Loucy (cell line): ENCODE measurements at regions not wholly inside any gene's neighbourhood (a gene's known extent, or its start where the extent isn't known, plus 50 kb on each side); places are given as distances from the start of the nearest gene placed in this dataset.

Experiments used
- H2AFZ ChIP-seq: fragments of 200-600 bp; sonication (generic); 2 replicates; pipeline ENCODE4 v1.6.0; 2016; ENCODE audit warnings: antibody characterized with exemption, mild to moderate bottlenecking, low read length, moderate library complexity
- H3F3A ChIP-seq: fragments of 200-600 bp; 2 replicates; pipeline ENCODE4 v1.6.0; 2016; ENCODE audit warnings: antibody characterized with exemption, low read depth, mild to moderate bottlenecking
- H3K27me3 ChIP-seq: fragments of 200-600 bp; sonication (generic); 2 replicates; pipeline ENCODE4 v1.6.1; 2014; ENCODE audit warnings: low read length, mild to moderate bottlenecking; ENCODE audit not compliant: insufficient read depth, poor library complexity, severe bottlenecking
- H3K36me3 ChIP-seq: fragments of 200-600 bp; sonication (generic); 2 replicates; pipeline ENCODE4 v1.6.1; 2016; ENCODE audit warnings: low read length; ENCODE audit not compliant: insufficient read depth
- H3K4me1 ChIP-seq: fragments of 200-600 bp; sonication (generic); 2 replicates; pipeline ENCODE4 v1.5.1; 2014; ENCODE audit warnings: low read length, mild to moderate bottlenecking; ENCODE audit not compliant: insufficient read depth, poor library complexity, severe bottlenecking
- H3K4me2 ChIP-seq: fragments of 200-600 bp; sonication (generic); 2 replicates; pipeline ENCODE4 v1.6.0; 2014; ENCODE audit warnings: antibody characterized with exemption, low read length, low read depth, mild to moderate bottlenecking; ENCODE audit not compliant: poor library complexity, severe bottlenecking
- H3K4me3 ChIP-seq: fragments of 200-600 bp; sonication (generic); 2 replicates; pipeline ENCODE4 v1.5.1; 2014; ENCODE audit warnings: low read length, mild to moderate bottlenecking, mixed read lengths; ENCODE audit not compliant: poor library complexity, severe bottlenecking
- H3K79me2 ChIP-seq: fragments of 200-600 bp; sonication (generic); 2 replicates; pipeline ENCODE4 v1.6.1; 2014; ENCODE audit warnings: low read length; ENCODE audit not compliant: insufficient read depth
- H3K9ac ChIP-seq: fragments of 200-600 bp; sonication (generic); 2 replicates; pipeline ENCODE4 v1.6.0; 2014; ENCODE audit warnings: mild to moderate bottlenecking, low read depth, low read length, moderate library complexity; ENCODE audit not compliant: poor library complexity, severe bottlenecking
- H3K9me2 ChIP-seq: fragments of 200-600 bp; sonication (generic); replicated peaks from 2 replicates; pipeline ENCODE4 v1.6.1; 2016; ENCODE audit warnings: low read depth, low read length, mixed read lengths
- H3K9me3 ChIP-seq: fragments of 200-600 bp; sonication (generic); 2 replicates; pipeline ENCODE4 v1.6.1; 2014; ENCODE audit warnings: mild to moderate bottlenecking, antibody characterized with exemption, low read length, low read depth; ENCODE audit not compliant: insufficient read depth
- H4K20me1 ChIP-seq: fragments of 200-600 bp; sonication (generic); 2 replicates; pipeline ENCODE4 v1.6.0; 2014; ENCODE audit warnings: antibody characterized with exemption, low read length, mild to moderate bottlenecking; ENCODE audit not compliant: insufficient read depth, poor library complexity, severe bottlenecking
- CTCF ChIP-seq: fragments of 200-600 bp; sonication (generic); conservative IDR thresholded peaks from 2 replicates; pipeline ENCODE4 v1.5.1; 2014; ENCODE audit warnings: mild to moderate bottlenecking, antibody characterized with exemption, low read length
- EZH2phosphoT487 ChIP-seq: fragments of 200-600 bp; IDR thresholded peaks from 2 replicates; pipeline ENCODE4 v1.6.1; 2018; ENCODE audit warnings: antibody characterized with exemption, mild to moderate bottlenecking, moderate library complexity, borderline replicate concordance

GRCh38 chr5:173501922-173502321 lies 114.5 kb downstream of the BOD1 start:
- Histone ChIP-seq H3K4me1 (no peaks in the 10 kb centered on the region), H4K20me1 (no peaks in the 10 kb centered on the region), H3K4me3 (no peak overlapping the region), H3F3A (no peaks in the 10 kb centered on the region), H3K79me2 (no peaks in the 10 kb centered on the region), H3K4me2 (no peak overlapping the region), H3K36me3 (no peaks in the 10 kb centered on the region), H3K9me3 (no peaks in the 10 kb centered on the region), H3K9me2 (no peaks in the 10 kb centered on the region), H3K9ac (no peak overlapping the region), H3K27me3 (no peaks in the 10 kb centered on the region), H2AFZ (no peak overlapping the region)
- TF ChIP-seq EZH2phosphoT487: no peak
- no peak for TF ChIP-seq CTCF

- no peak for TF ChIP-seq EZH2phosphoT487
- no peak for TF ChIP-seq CTCF
Measured at GRCh38 chr5:173501271-173501670, 115.2 kb downstream of the BOD1 start.

GRCh38 chr5:173500213-173500560 lies 116.3 kb downstream of the BOD1 start:
- Histone ChIP-seq H3K9me2 (no peaks in the 10 kb centered on the region), H3K9me3 (no peaks in the 10 kb centered on the region), H3K4me2 (no peak overlapping the region), H3K36me3 (no peaks in the 10 kb centered on the region), H2AFZ (no peak overlapping the region), H4K20me1 (no peaks in the 10 kb centered on the region), H3K27me3 (no peaks in the 10 kb centered on the region), H3K9ac (no peak overlapping the region), H3F3A (no peaks in the 10 kb centered on the region), H3K79me2 (no peaks in the 10 kb centered on the region), H3K4me3 (no peak overlapping the region), H3K4me1 (no peaks in the 10 kb centered on the region)
- TF ChIP-seq CTCF (no peak), EZH2phosphoT487 (no peak)

More at GRCh38 chr5:173501271-173501670, 115.2 kb downstream of the BOD1 start:
- H3K27me3 ChIP-seq: no peaks in the 10 kb centered on the region
- no peaks in the 10 kb centered on the region for H3K79me2 ChIP-seq
- H3K4me3 ChIP-seq: no peak overlapping the region
- H3K4me2 ChIP-seq: no peak overlapping the region
- H3K9me3 ChIP-seq: no peaks in the 10 kb centered on the region
- no peaks in the 10 kb centered on the region for H4K20me1 ChIP-seq
- no peaks in the 10 kb centered on the region for H3K4me1 ChIP-seq
- no peaks in the 10 kb centered on the region for H3F3A ChIP-seq
- H3K9me2 ChIP-seq: no peaks in the 10 kb centered on the region
- H3K9ac ChIP-seq: no peak overlapping the region
- no peaks in the 10 kb centered on the region for H3K36me3 ChIP-seq
- H2AFZ ChIP-seq: no peak overlapping the region
